ENCODE measurements at regions not wholly inside any gene's neighbourhood (a gene's known extent, or its start where the extent isn't known, plus 50 kb on each side); places are given as distances from the start of the nearest gene placed in this dataset.

- TF ChIP-seq CTCF (IDR thresholded peaks at IDR 0.05) (no peak), POLR2A (IDR thresholded peaks at IDR 0.05) (no peak)
- DNase-seq (ENCODE audit: low spot score in 2 of 2): no peak
- intact Hi-C loops (cut with DNase I; ENCODE audit: low total_unique reads): no loop called here
- 58 to 76% methylated on average over 5 of the region's 5 CpGs for WGBS, 2 donors
- no peak overlapping the region for H3K4me3 ChIP-seq (ENCODE audit: low read depth, poor library complexity, severe bottlenecking)
Observed at GRCh38 chr16:79698341-79698753, 97.8 kb upstream of the MAF start.

- TF ChIP-seq POLR2A (IDR thresholded peaks at IDR 0.05) (no peak), CTCF (IDR thresholded peaks at IDR 0.05) (no peak)
- intact Hi-C loops (cut with DNase I; ENCODE audit: low total_unique reads): no loop called here
- H3K4me3 ChIP-seq (ENCODE audit: low read depth, poor library complexity, severe bottlenecking): no peak overlapping the region
- DNase-seq (ENCODE audit: low spot score in 2 of 2): no peak
Observed at GRCh38 chr16:79697562-79698112, 97.1 kb upstream of the MAF start.

- intact Hi-C loops (cut with DNase I; ENCODE audit: low total_unique reads): no loop called here
- no peak for DNase-seq (ENCODE audit: low spot score in 2 of 2)
- TF ChIP-seq CTCF (IDR thresholded peaks at IDR 0.05) (no peak), POLR2A (IDR thresholded peaks at IDR 0.05) (no peak)
- 65 to 68% methylated on average over 5 of the region's 5 CpGs for WGBS, 2 donors
- H3K4me3 ChIP-seq (ENCODE audit: low read depth, poor library complexity, severe bottlenecking): no peak overlapping the region
Observed at GRCh38 chr16:79691007-79691406, 90.5 kb upstream of the MAF start.

- WGBS, 2 donors: 73 to 83% methylated on average over 4 of the region's 4 CpGs
- no peak for DNase-seq (ENCODE audit: low spot score in 2 of 2)
- TF ChIP-seq POLR2A (IDR thresholded peaks at IDR 0.05) (no peak), CTCF (IDR thresholded peaks at IDR 0.05) (no peak)
- H3K4me3 ChIP-seq (ENCODE audit: low read depth, poor library complexity, severe bottlenecking): no peak overlapping the region
- intact Hi-C loops (cut with DNase I; ENCODE audit: low total_unique reads): no loop called here
Observed at GRCh38 chr16:79690159-79690558, 89.6 kb upstream of the MAF start.

- H3K4me3 ChIP-seq (ENCODE audit: low read depth, poor library complexity, severe bottlenecking): no peak overlapping the region
- no peak for DNase-seq (ENCODE audit: low spot score in 2 of 2)
- intact Hi-C loops (cut with DNase I; ENCODE audit: low total_unique reads): no loop called here
- 93 to 94% methylated on average over 6 of the region's 6 CpGs for WGBS, 2 donors
- no peak for TF ChIP-seq CTCF (IDR thresholded peaks at IDR 0.05)
- no peak for TF ChIP-seq POLR2A (IDR thresholded peaks at IDR 0.05)
Observed at GRCh38 chr16:79687249-79688130, 87.0 kb upstream of the MAF start.

Data from lower leg skin (tissue), 4 donors.